Adrenal gland (tissue), 5 donors: ENCODE measurements at regions not wholly inside any gene's neighbourhood (a gene's known extent, or its start where the extent isn't known, plus 50 kb on each side); places are given as distances from the start of the nearest gene placed in this dataset.

Source experiments
- CTCF ChIP-seq, 6 experiments: fragments of 450-650 bp in 4 of 6; fragments of 200-600 bp in 2 of 6; sonication (generic) in 1 of 6; IDR thresholded peaks; 1 replicate in 5 of 6; 2 replicates in 1 of 6; pipeline versions ENCODE4 v1.5.1 to v1.8.0; 2016 to 2021; ENCODE audit warnings: antibody characterized with exemption in 6 of 6, mild to moderate bottlenecking in 2 of 6, moderate library complexity in 1 of 6
- POLR2A ChIP-seq, 2 donors: fragments of 450-650 bp; IDR thresholded peaks; one replicate each; pipeline ENCODE4 v1.6.1; 2017; ENCODE audit warnings: antibody characterized with exemption in 2 of 2, mild to moderate bottlenecking in 2 of 2, moderate library complexity in 1 of 2
- donor health status: DM: no; HTN: no; CAD: no.

GRCh38 chr17:5897275-5897911 lies 172.8 kb upstream of the WSCD1 start:
- TF ChIP-seq CTCF (IDR thresholded peaks at IDR 0.05) (no peak), POLR2A (IDR thresholded peaks at IDR 0.05) (no peak)
